ENCODE measurements at regions not wholly inside any gene's neighbourhood (a gene's known extent, or its start where the extent isn't known, plus 50 kb on each side); places are given as distances from the start of the nearest gene placed in this dataset.
A peak's percentile ranks its signal among the peaks of the same experiment; 100 is the strongest.

DNA sequence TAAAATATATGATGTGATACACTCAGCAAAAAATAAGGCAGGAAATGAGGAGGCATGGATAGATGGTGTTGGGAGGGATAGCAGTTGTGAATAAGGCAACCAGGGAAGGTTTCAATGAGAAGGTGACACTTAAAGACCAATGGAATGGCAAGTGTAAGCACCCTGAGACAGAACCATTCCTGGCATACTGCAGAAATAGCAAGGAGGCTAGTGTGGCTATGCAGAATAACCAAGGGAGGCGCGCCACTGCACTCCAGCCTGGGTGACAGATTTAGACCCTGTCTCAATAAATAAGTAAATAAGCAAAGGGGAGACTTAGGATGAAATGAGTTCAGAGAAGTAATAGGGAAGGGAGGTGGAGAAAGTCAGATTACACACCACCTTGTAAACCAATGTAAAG lies 113.9 kb downstream of the TOMM20 start:
- intact Hi-C loops (cut with micrococcal nuclease) = no loop called here
- no peak overlapping the region for H3K27ac Mint-ChIP-seq
- peaks cover 39 to 52% of the 10 kb centered on the region in 2 donors for H3K4me1 ChIP-seq (ENCODE audit: control insufficient read depth in 2 of 2, insufficient read depth in 2 of 2, low read length in 2 of 2)
- no peaks in the 10 kb centered on the region for H3K9me3 Mint-ChIP-seq (ENCODE audit: insufficient read depth)
- ATAC-seq (ENCODE audit: low read depth) = no peak
- WGBS (ENCODE audit: insufficient coverage) = no CpG with 5 or more reads among the region's 2 CpGs
- no peaks in the 10 kb centered on the region for H3K27me3 ChIP-seq (replicated peaks in 1 of 4; ENCODE audit: control extremely low read depth in 1 of 4, control insufficient read depth in 3 of 4, insufficient read depth in 4 of 4, low read length in 3 of 4)
- no peak overlapping the region for H3K4me3 ChIP-seq (ENCODE audit: control extremely low read depth in 1 of 5, extremely low read depth in 1 of 5, insufficient read depth in 1 of 5, low read depth in 2 of 5, low read length in 4 of 5)
- H3K4me3 Mint-ChIP-seq = no peak overlapping the region
- peaks cover 0 to 5% (median 0%) of the 10 kb centered on the region in 3 donors for H3K9me3 ChIP-seq (ENCODE audit: control extremely low read depth in 1 of 3, control insufficient read depth in 2 of 3, insufficient read depth in 1 of 3, low read length in 2 of 3)
- no peaks in the 10 kb centered on the region for H4K20me1 ChIP-seq (ENCODE audit: control insufficient read depth, insufficient read depth, low read length, poor library complexity, severe bottlenecking)
- H3K79me2 ChIP-seq (ENCODE audit: control insufficient read depth, insufficient read depth, low read length) = no peaks in the 10 kb centered on the region
- H3K27ac ChIP-seq (ENCODE audit: low read length in 2 of 2) = peak overlapping the region in 1 of 2 donors; percentile 40
- POLR2A ChIA-PET = no interaction called here
- H3K4me1 Mint-ChIP-seq = peaks cover 81% of the 10 kb centered on the region
- TF ChIP-seq EZH2 (IDR thresholded peaks at IDR 0.05; ENCODE audit: borderline replicate concordance, insufficient read depth, low read depth, low read length, poor library complexity, severe bottlenecking) = no peak
- TF ChIP-seq, protein P1, sequence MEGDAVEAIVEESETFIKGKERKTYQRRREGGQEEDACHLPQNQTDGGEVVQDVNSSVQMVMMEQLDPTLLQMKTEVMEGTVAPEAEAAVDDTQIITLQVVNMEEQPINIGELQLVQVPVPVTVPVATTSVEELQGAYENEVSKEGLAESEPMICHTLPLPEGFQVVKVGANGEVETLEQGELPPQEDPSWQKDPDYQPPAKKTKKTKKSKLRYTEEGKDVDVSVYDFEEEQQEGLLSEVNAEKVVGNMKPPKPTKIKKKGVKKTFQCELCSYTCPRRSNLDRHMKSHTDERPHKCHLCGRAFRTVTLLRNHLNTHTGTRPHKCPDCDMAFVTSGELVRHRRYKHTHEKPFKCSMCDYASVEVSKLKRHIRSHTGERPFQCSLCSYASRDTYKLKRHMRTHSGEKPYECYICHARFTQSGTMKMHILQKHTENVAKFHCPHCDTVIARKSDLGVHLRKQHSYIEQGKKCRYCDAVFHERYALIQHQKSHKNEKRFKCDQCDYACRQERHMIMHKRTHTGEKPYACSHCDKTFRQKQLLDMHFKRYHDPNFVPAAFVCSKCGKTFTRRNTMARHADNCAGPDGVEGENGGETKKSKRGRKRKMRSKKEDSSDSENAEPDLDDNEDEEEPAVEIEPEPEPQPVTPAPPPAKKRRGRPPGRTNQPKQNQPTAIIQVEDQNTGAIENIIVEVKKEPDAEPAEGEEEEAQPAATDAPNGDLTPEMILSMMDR (IDR thresholded peaks at IDR 0.05) = no peak
- no peak for DNase-seq
- CTCF ChIA-PET = interaction anchor here (1.2 kb wide), 1 partner anchor 33 kb away, joined by 3 read pairs; no protein-coding TSS in a partner anchor
- H2AFZ ChIP-seq (ENCODE audit: insufficient read depth, low read depth, low read length, poor library complexity, severe bottlenecking) = no peak overlapping the region
- H3K9ac ChIP-seq (ENCODE audit: low read length) = no peak overlapping the region
- H3K36me3 ChIP-seq (replicated peaks in 1 of 2; ENCODE audit: control extremely low read depth in 1 of 2, control insufficient read depth in 1 of 2, extremely low read depth in 1 of 2, insufficient read depth in 2 of 2, low read length in 1 of 2) = no peaks in the 10 kb centered on the region
- H3K4me2 ChIP-seq (replicated peaks; ENCODE audit: low read depth, low read length, poor library complexity, severe bottlenecking) = no peak overlapping the region
- H3K27me3 Mint-ChIP-seq = no peaks in the 10 kb centered on the region

DNA sequence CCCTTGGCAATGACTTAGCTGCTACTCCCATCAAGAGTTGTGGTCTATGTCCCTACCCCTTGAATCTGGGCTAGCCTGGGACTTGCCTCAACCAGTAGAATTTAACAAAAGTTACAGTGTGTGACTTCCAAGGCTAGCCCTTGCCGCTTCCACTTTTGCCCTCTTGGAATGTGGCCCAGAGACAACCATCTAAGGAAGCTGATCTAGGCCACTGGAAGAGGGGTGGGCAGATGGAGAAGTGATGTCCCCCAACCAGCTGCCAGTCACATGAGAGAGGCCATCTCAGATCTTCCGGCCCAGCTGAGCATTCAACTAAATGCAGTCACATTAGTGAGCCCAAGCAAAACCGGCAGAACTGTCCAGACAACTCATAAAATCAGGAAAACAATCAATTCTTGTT lies 115.1 kb downstream of the TOMM20 start:
- DNase-seq (no peak), ATAC-seq (ENCODE audit: low read depth) (no peak)
- no peaks in the 10 kb centered on the region for H3K27me3 ChIP-seq (replicated peaks in 1 of 4; ENCODE audit: control extremely low read depth in 1 of 4, control insufficient read depth in 3 of 4, insufficient read depth in 4 of 4, low read length in 3 of 4)
- TF ChIP-seq EZH2 (IDR thresholded peaks at IDR 0.05; ENCODE audit: borderline replicate concordance, insufficient read depth, low read depth, low read length, poor library complexity, severe bottlenecking) = no peak
- TF ChIP-seq, protein P1 (IDR thresholded peaks at IDR 0.05) = no peak
- H3K27ac ChIP-seq (ENCODE audit: low read length in 2 of 2) = peak overlapping the region; percentile 29 to 96
- CTCF ChIA-PET = no interaction called here
- Mint-ChIP-seq H3K4me1 (peaks cover 84% of the 10 kb centered on the region), H3K27ac (peak overlapping the region; percentile 96), H3K9me3 (ENCODE audit: insufficient read depth) (no peaks in the 10 kb centered on the region), H3K27me3 (no peaks in the 10 kb centered on the region), H3K4me3 (no peak overlapping the region)
- no peaks in the 10 kb centered on the region for H3K79me2 ChIP-seq (ENCODE audit: control insufficient read depth, insufficient read depth, low read length)
- H3K36me3 ChIP-seq (replicated peaks in 1 of 2; ENCODE audit: control extremely low read depth in 1 of 2, control insufficient read depth in 1 of 2, extremely low read depth in 1 of 2, insufficient read depth in 2 of 2, low read length in 1 of 2) = no peaks in the 10 kb centered on the region
- intact Hi-C loops (cut with micrococcal nuclease) = no loop called here
- no peak overlapping the region for H3K4me3 ChIP-seq (ENCODE audit: control extremely low read depth in 1 of 5, extremely low read depth in 1 of 5, insufficient read depth in 1 of 5, low read depth in 2 of 5, low read length in 4 of 5)
- WGBS (ENCODE audit: insufficient coverage) = 100% methylated on average over 1 of the region's 3 CpGs
- H3K9me3 ChIP-seq (ENCODE audit: control extremely low read depth in 1 of 3, control insufficient read depth in 2 of 3, insufficient read depth in 1 of 3, low read length in 2 of 3) = peaks cover 0 to 5% (median 0%) of the 10 kb centered on the region in 3 donors
- H2AFZ ChIP-seq (ENCODE audit: insufficient read depth, low read depth, low read length, poor library complexity, severe bottlenecking) = no peak overlapping the region
- H3K4me2 ChIP-seq (replicated peaks; ENCODE audit: low read depth, low read length, poor library complexity, severe bottlenecking) = no peak overlapping the region
- H4K20me1 ChIP-seq (ENCODE audit: control insufficient read depth, insufficient read depth, low read length, poor library complexity, severe bottlenecking) = no peaks in the 10 kb centered on the region
- POLR2A ChIA-PET = no interaction called here
- H3K9ac ChIP-seq (ENCODE audit: low read length) = no peak overlapping the region
- peaks cover 50 to 64% of the 10 kb centered on the region in 2 donors for H3K4me1 ChIP-seq (ENCODE audit: control insufficient read depth in 2 of 2, insufficient read depth in 2 of 2, low read length in 2 of 2)
